OCI-LY1 (cell line): ENCODE measurements at regions not wholly inside any gene's neighbourhood (a gene's known extent, or its start where the extent isn't known, plus 50 kb on each side); places are given as distances from the start of the nearest gene placed in this dataset.

Experiments used
- H2AFZ ChIP-seq: fragments of 200-600 bp; sonication (generic), shearing (Covaris generic); 2 replicates; pipeline ENCODE4 v1.6.0; 2014; ENCODE audit warnings: antibody characterized with exemption, mild to moderate bottlenecking, low read length
- H3F3A ChIP-seq: fragments of 200-600 bp; sonication (generic), shearing (Covaris generic); 2 replicates; pipeline ENCODE4 v1.6.0; 2014; ENCODE audit warnings: mild to moderate bottlenecking, antibody characterized with exemption, low read length, moderate library complexity; ENCODE audit not compliant: insufficient read depth
- H3K27ac ChIP-seq: fragments of 200-600 bp; sonication (generic); 2 replicates; pipeline ENCODE4 v1.5.1; 2014; ENCODE audit warnings: low read length, mixed run types, mild to moderate bottlenecking, low read depth; ENCODE audit not compliant: poor library complexity, severe bottlenecking
- H3K27me3 ChIP-seq: fragments of 200-600 bp; sonication (generic); 2 replicates; pipeline ENCODE4 v1.6.0; 2014; ENCODE audit warnings: antibody characterized with exemption, mild to moderate bottlenecking, low read length, moderate library complexity; ENCODE audit not compliant: insufficient read depth
- H3K36me3 ChIP-seq: fragments of 200-600 bp; sonication (generic); 2 replicates; pipeline ENCODE4 v1.6.1; 2014; ENCODE audit warnings: mild to moderate bottlenecking, antibody characterized with exemption, low read length, moderate library complexity, mixed read lengths; ENCODE audit not compliant: insufficient read depth
- H3K4me1 ChIP-seq: fragments of 200-600 bp; sonication (generic); 2 replicates; pipeline ENCODE4 v1.5.1; 2014; ENCODE audit warnings: mild to moderate bottlenecking, low read length, moderate library complexity; ENCODE audit not compliant: insufficient read depth, severe bottlenecking
- H3K4me2 ChIP-seq: fragments of 200-600 bp; sonication (generic), shearing (Covaris generic); 2 replicates; pipeline ENCODE4 v1.6.1; 2014; ENCODE audit warnings: low read length
- H3K4me3 ChIP-seq: fragments of 200-600 bp; sonication (generic); 2 replicates; pipeline ENCODE4 v1.5.1; 2014; ENCODE audit warnings: low read length, low read depth, mild to moderate bottlenecking, mixed read lengths; ENCODE audit not compliant: poor library complexity, severe bottlenecking
- H3K79me2 ChIP-seq: fragments of 200-600 bp; shearing (Covaris generic); 2 replicates; pipeline ENCODE4 v1.6.1; 2016; ENCODE audit warnings: mixed run types, low read length, mixed read lengths; ENCODE audit not compliant: insufficient read depth
- H3K9ac ChIP-seq: fragments of 200-600 bp; sonication (generic), shearing (Covaris generic); 2 replicates; pipeline ENCODE4 v1.6.1; 2014; ENCODE audit warnings: mild to moderate bottlenecking, low read length, mixed read lengths
- H3K9me2 ChIP-seq: fragments of 200-600 bp; sonication (generic), shearing (Covaris generic); 2 replicates; pipeline ENCODE4 v1.6.1; 2014; ENCODE audit warnings: low read depth, mild to moderate bottlenecking, low read length, mixed read lengths
- H3K9me3 ChIP-seq: fragments of 200-600 bp; shearing (Covaris generic); 2 replicates; pipeline ENCODE4 v1.6.1; 2014; ENCODE audit warnings: low read length, mixed read lengths
- H4K20me1 ChIP-seq: fragments of 200-600 bp; sonication (generic), shearing (Covaris generic); 2 replicates; pipeline ENCODE4 v1.6.0; 2016; ENCODE audit warnings: mild to moderate bottlenecking, low read length; ENCODE audit not compliant: insufficient read depth
- CTCF ChIP-seq: fragments of 200-600 bp; sonication (generic), shearing (Covaris generic); IDR thresholded peaks from 2 replicates; pipeline ENCODE4 v1.5.1; 2017; ENCODE audit warnings: mild to moderate bottlenecking, antibody characterized with exemption, low read length, moderate library complexity, mixed read lengths
- EZH2 ChIP-seq: fragments of 200-600 bp; sonication (generic), shearing (Covaris generic); IDR thresholded peaks from 2 replicates; pipeline ENCODE4 v1.8.0; 2017; ENCODE audit warnings: borderline replicate concordance, mixed run types, mild to moderate bottlenecking, antibody characterized with exemption, low read length, moderate library complexity, mixed read lengths

DNA sequence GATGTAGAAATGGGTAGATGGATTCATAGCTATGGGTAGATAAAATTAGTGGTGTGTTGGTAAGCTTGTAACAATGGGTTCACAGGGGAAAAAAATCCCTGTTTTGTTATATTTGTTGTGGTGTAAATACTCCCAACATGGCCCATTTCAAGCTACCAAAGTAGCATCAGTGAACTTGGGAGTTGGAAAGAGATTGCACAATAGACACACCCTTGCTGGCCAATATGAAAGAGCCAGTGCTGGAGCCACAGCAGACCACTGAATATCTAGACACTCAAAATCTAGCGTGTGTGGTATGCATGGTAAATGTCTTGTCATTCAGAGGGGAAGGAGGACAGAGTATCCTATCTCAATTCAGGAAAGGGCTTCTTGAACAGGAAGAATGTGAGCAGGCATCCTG lies 565.1 kb upstream of the SALL1 start:
- no peaks in the 10 kb centered on the region for H3K27me3 ChIP-seq
- H3F3A ChIP-seq: no peaks in the 10 kb centered on the region
- TF ChIP-seq CTCF (no peak), EZH2 (no peak)
- no peaks in the 10 kb centered on the region for H4K20me1 ChIP-seq
- H3K4me3 ChIP-seq: no peak overlapping the region
- H3K9me2 ChIP-seq: no peaks in the 10 kb centered on the region
- no peaks in the 10 kb centered on the region for H3K9me3 ChIP-seq
- H3K9ac ChIP-seq: no peak overlapping the region
- H3K79me2 ChIP-seq: no peaks in the 10 kb centered on the region
- no peaks in the 10 kb centered on the region for H3K36me3 ChIP-seq
- no peak overlapping the region for H3K27ac ChIP-seq
- no peak overlapping the region for H2AFZ ChIP-seq
- H3K4me2 ChIP-seq: no peak overlapping the region
- no peaks in the 10 kb centered on the region for H3K4me1 ChIP-seq

- H3K9me2 ChIP-seq: no peaks in the 10 kb centered on the region
- no peak overlapping the region for H3K9ac ChIP-seq
- no peaks in the 10 kb centered on the region for H3K36me3 ChIP-seq
- no peak overlapping the region for H3K4me2 ChIP-seq
- no peaks in the 10 kb centered on the region for H3K9me3 ChIP-seq
- TF ChIP-seq EZH2 (no peak), CTCF (no peak)
- no peaks in the 10 kb centered on the region for H3K27me3 ChIP-seq
- no peak overlapping the region for H3K27ac ChIP-seq
- H4K20me1 ChIP-seq: no peaks in the 10 kb centered on the region
- H2AFZ ChIP-seq: no peak overlapping the region
- H3K4me3 ChIP-seq: no peak overlapping the region
- no peaks in the 10 kb centered on the region for H3K79me2 ChIP-seq
- H3F3A ChIP-seq: no peaks in the 10 kb centered on the region
- no peaks in the 10 kb centered on the region for H3K4me1 ChIP-seq
These were observed 562.4 kb upstream of the SALL1 start for GRCh38 chr16:51713502-51713901.

- no peaks in the 10 kb centered on the region for H3K9me2 ChIP-seq
- no peaks in the 10 kb centered on the region for H3K27me3 ChIP-seq
- H4K20me1 ChIP-seq: no peaks in the 10 kb centered on the region
- no peaks in the 10 kb centered on the region for H3F3A ChIP-seq
- no peak overlapping the region for H3K4me3 ChIP-seq
- TF ChIP-seq CTCF: no peak
- no peak for TF ChIP-seq EZH2
- no peak overlapping the region for H3K4me2 ChIP-seq
- no peaks in the 10 kb centered on the region for H3K4me1 ChIP-seq
- no peaks in the 10 kb centered on the region for H3K79me2 ChIP-seq
- H2AFZ ChIP-seq: no peak overlapping the region
- H3K9me3 ChIP-seq: no peaks in the 10 kb centered on the region
- no peak overlapping the region for H3K27ac ChIP-seq
- H3K9ac ChIP-seq: no peak overlapping the region
- no peaks in the 10 kb centered on the region for H3K36me3 ChIP-seq
These were observed 560.0 kb upstream of the SALL1 start for GRCh38 chr16:51710905-51711563.
